Peyer's patch (tissue), 4 donors: ENCODE measurements at regions not wholly inside any gene's neighbourhood (a gene's known extent, or its start where the extent isn't known, plus 50 kb on each side); places are given as distances from the start of the nearest gene placed in this dataset.
"Not testable (repeated sequence)": the region's sequence is repeated elsewhere in the genome, so short reads cannot be mapped to it uniquely, and the experiment has no call there.

Source experiments
- DNase-seq, 3 donors: peaks; one replicate each; pipeline ENCODE4 v3.0.0-alpha.2; 2017 to 2019
- H3K27ac ChIP-seq, 4 donors: fragments of 200-600 bp; sonication (generic); one replicate each; pipeline ENCODE4 v1.5.1; 2016 to 2019
- H3K27me3 ChIP-seq, 2 donors: fragments of 200-600 bp; sonication (generic); one replicate each; pipeline ENCODE4 v1.5.1; 2019
- H3K36me3 ChIP-seq, 3 donors: fragments of 200-600 bp; sonication (generic); one replicate each; pipeline ENCODE4 v1.5.1; 2016 to 2019
- H3K4me1 ChIP-seq, 4 donors: fragments of 200-600 bp; sonication (generic); one replicate each; pipeline ENCODE4 v1.5.1; 2016 to 2019
- H3K4me3 ChIP-seq, 4 donors: fragments of 200-600 bp; sonication (generic); 1 replicate in 3 of 4; 2 replicates in 1 of 4; pipeline ENCODE4 v1.5.1; 2016 to 2019; ENCODE audit warnings: mild to moderate bottlenecking in 1 of 4
- H3K9me3 ChIP-seq, 4 donors: fragments of 200-600 bp; sonication (generic); one replicate each; pipeline ENCODE4 v1.5.1; 2016 to 2019; ENCODE audit warnings: mild to moderate bottlenecking in 1 of 4
- CTCF ChIP-seq, 6 experiments: fragments of 450-650 bp in 4 of 6; fragments of 200-600 bp in 2 of 6; sonication (generic) in 1 of 6; IDR thresholded peaks; one replicate each; pipeline ENCODE4 v1.5.1; 2017 to 2019; ENCODE audit warnings: antibody characterized with exemption in 6 of 6, mild to moderate bottlenecking in 3 of 6, moderate library complexity in 1 of 6
- POLR2A ChIP-seq, 2 donors: fragments of 450-650 bp; IDR thresholded peaks; one replicate each; pipeline ENCODE4 v1.5.1; 2017; ENCODE audit warnings: antibody characterized with exemption in 2 of 2, mild to moderate bottlenecking in 2 of 2, moderate library complexity in 2 of 2

- no peak for TF ChIP-seq CTCF (IDR thresholded peaks at IDR 0.05)
- TF ChIP-seq POLR2A (IDR thresholded peaks at IDR 0.05) = no peak
- no peak for DNase-seq
- H3K4me3 ChIP-seq = no peak overlapping the region
- no peaks in the 10 kb centered on the region for H3K36me3 ChIP-seq
- no peak overlapping the region for H3K27ac ChIP-seq
- H3K4me1 ChIP-seq = no peaks in the 10 kb centered on the region
- no peaks in the 10 kb centered on the region for H3K9me3 ChIP-seq
- no peaks in the 10 kb centered on the region for H3K27me3 ChIP-seq
Observed at GRCh38 chr4:131347816-131348215, 1801.3 kb upstream of the PCDH10 start.

- no peaks in the 10 kb centered on the region for H3K4me1 ChIP-seq
- DNase-seq = no peak
Observed at GRCh38 chr4:131348263-131348662, 1800.8 kb upstream of the PCDH10 start.

GRCh38 chr4:131352371-131352770, 1796.7 kb upstream of the PCDH10 start:
- H3K27ac ChIP-seq, H3K4me3 ChIP-seq, H3K36me3 ChIP-seq, DNase-seq, H3K4me1 ChIP-seq, H3K9me3 ChIP-seq, H3K27me3 ChIP-seq: not testable (repeated sequence)

More at GRCh38 chr4:131348263-131348662, 1800.8 kb upstream of the PCDH10 start:
- no peaks in the 10 kb centered on the region for H3K27me3 ChIP-seq
- H3K36me3 ChIP-seq = no peaks in the 10 kb centered on the region
- TF ChIP-seq CTCF (IDR thresholded peaks at IDR 0.05) (no peak), POLR2A (IDR thresholded peaks at IDR 0.05) (no peak)
- H3K4me3 ChIP-seq = no peak overlapping the region
- H3K9me3 ChIP-seq = no peaks in the 10 kb centered on the region
- no peak overlapping the region for H3K27ac ChIP-seq

- Histone ChIP-seq H3K36me3 (no peaks in the 10 kb centered on the region), H3K27ac (no peak overlapping the region), H3K4me1 (no peaks in the 10 kb centered on the region), H3K4me3 (no peak overlapping the region), H3K27me3 (no peaks in the 10 kb centered on the region), H3K9me3 (no peaks in the 10 kb centered on the region)
- no peak for DNase-seq
- no peak for TF ChIP-seq POLR2A (IDR thresholded peaks at IDR 0.05)
- no peak for TF ChIP-seq CTCF (IDR thresholded peaks at IDR 0.05)
Observed at GRCh38 chr4:131366714-131367113, 1782.4 kb upstream of the PCDH10 start.

GRCh38 chr4:131367441-131367840, 1781.7 kb upstream of the PCDH10 start:
- TF ChIP-seq CTCF (IDR thresholded peaks at IDR 0.05) (no peak), POLR2A (IDR thresholded peaks at IDR 0.05) (no peak)
- H3K4me3 ChIP-seq = no peak overlapping the region
- no peak for DNase-seq
- no peak overlapping the region for H3K27ac ChIP-seq
- H3K27me3 ChIP-seq = no peaks in the 10 kb centered on the region
- no peaks in the 10 kb centered on the region for H3K4me1 ChIP-seq
- H3K36me3 ChIP-seq = no peaks in the 10 kb centered on the region
- H3K9me3 ChIP-seq = no peaks in the 10 kb centered on the region

- Histone ChIP-seq H3K27me3 (no peaks in the 10 kb centered on the region), H3K4me3 (no peak overlapping the region), H3K36me3 (no peaks in the 10 kb centered on the region), H3K27ac (no peak overlapping the region), H3K9me3 (no peaks in the 10 kb centered on the region), H3K4me1 (no peaks in the 10 kb centered on the region)
- DNase-seq = no peak
- TF ChIP-seq POLR2A (IDR thresholded peaks at IDR 0.05) = no peak
- TF ChIP-seq CTCF (IDR thresholded peaks at IDR 0.05) = no peak
Observed at GRCh38 chr4:131370846-131371245, 1778.2 kb upstream of the PCDH10 start.
